SIG-M5 treated with dmso at 0.1 percent for 504 hours (cell line): ENCODE measurements at regions not wholly inside any gene's neighbourhood (a gene's known extent, or its start where the extent isn't known, plus 50 kb on each side); places are given as distances from the start of the nearest gene placed in this dataset.

Experiments used
- DNase-seq: peaks from one replicate; lab custom pipeline; 2025; ENCODE audit not compliant: unreplicated experiment; lab: John Stamatoyannopoulos, UW

- DNase-seq: no peak
Measured at GRCh38 chr15:88321271-88321670, 64.7 kb upstream of the NTRK3 start.

- no peak for DNase-seq
Measured at GRCh38 chr15:88316586-88316985, 60.0 kb upstream of the NTRK3 start.

- DNase-seq: no peak
Measured at GRCh38 chr15:88315221-88315878, 58.8 kb upstream of the NTRK3 start.

- DNase-seq: no peak
Measured at GRCh38 chr15:88312941-88313579, 56.5 kb upstream of the NTRK3 start.

GRCh38 chr15:88309363-88309762 is 52.8 kb upstream of the NTRK3 start:
- no peak for DNase-seq

GRCh38 chr15:88307344-88307743 is 50.8 kb upstream of the NTRK3 start:
- no peak for DNase-seq
